ENCODE measurements at regions not wholly inside any gene's neighbourhood (a gene's known extent, or its start where the extent isn't known, plus 50 kb on each side); places are given as distances from the start of the nearest gene placed in this dataset.

DNA sequence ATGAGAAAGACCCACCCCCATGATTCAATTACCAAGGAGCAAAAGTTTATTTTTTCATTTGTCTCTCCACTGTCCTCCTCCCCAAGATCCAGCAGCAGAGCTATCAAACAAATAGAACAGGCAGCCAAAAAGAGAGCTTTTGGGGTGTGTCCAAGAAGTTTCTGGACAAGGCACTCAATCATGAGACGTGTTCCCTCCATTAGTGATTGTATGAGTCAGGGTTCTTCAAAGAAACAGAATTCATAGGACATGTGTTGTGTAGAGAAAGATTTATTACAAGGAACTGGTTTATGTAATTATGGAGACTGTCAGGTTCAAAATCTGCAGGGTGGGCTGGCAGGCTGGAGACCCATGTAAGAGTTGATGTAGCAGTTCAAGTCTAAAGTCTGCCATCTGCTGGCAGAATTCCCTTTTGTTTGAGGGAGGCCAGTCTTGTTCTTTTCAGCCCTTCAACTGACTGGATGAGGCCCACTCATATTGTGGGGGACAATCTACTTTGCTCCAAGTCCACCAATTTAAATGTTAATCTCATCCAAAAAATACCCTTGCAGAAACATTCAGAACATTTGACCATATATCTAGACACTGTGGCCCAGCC, 248.1 kb upstream of the OPRM1 start:
- DNase-seq (ENCODE audit: low read depth), result peak; percentile 54

GRCh38 chr6:153790048-153790447, 249.0 kb upstream of the OPRM1 start:
- peak; percentile 93 for DNase-seq (ENCODE audit: low read depth)

GRCh38 chr6:153787341-153787606, 251.8 kb upstream of the OPRM1 start:
- peak; percentile 18 for DNase-seq (ENCODE audit: low read depth)

- no peak for DNase-seq (ENCODE audit: low read depth)
Observed at GRCh38 chr6:153781306-153781705, 257.7 kb upstream of the OPRM1 start.

DNA sequence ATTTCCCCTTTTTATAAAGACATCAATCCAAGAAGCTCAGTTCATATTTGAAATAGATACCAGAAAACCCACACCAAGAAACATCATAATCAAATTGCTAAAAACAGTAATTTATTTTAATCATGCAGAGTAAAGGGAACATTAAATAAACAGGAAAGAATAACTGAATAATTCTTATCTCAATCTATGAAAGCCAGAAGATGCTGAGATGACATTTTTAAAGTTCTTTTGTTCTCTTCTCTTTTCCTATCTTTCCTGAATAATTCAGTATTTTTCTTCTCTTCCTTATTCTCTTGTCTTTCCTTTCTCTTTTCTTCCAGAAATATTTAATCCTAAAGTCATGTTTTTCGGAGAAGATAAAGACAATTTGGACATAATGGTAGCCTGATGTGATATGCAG, 259.0 kb upstream of the OPRM1 start:
- DNase-seq (ENCODE audit: low read depth), result no peak

DNA sequence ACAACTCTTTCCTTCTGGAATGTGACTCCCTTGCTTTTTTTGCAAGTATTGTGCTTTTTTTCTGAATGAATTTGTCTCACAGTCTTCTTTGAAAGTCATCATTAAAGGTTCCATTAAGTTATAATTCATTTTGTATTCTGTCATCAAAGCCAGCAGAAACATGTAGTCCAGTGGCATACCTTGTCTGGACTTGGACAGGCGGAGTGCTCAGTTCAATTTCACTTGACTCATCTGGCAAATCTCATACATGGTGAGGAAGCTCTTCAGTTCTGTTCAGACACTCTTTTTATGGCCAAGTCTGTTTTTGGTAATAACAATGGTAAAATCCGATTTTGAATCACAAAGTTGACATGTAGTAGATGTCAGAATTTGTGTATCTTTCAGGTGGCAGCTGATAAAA, 260.8 kb upstream of the OPRM1 start:
- DNase-seq (ENCODE audit: low read depth), result no peak

DNA sequence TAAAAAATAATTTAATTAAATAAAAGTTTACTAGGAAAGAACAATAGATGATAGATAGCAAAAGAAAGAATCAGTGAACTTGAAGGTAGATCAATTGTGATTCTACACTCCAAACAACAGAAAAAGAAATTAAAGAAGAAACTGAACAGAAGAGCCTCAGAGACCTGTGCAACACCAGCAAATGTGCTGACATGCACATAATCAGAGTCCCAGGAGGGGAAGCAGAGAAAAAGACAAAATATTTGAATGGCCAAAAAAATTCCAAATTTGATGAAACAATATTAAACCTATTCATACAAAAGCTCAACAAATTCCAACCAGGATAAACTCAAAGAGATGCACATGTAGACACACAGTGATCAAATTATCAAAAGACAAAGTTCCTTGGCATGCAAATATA, 267.5 kb upstream of the OPRM1 start:
- DNase-seq (ENCODE audit: low read depth), result no peak

GRCh38 chr6:153767127-153767526, 271.9 kb upstream of the OPRM1 start:
- DNase-seq (ENCODE audit: low read depth), result no peak

DNA sequence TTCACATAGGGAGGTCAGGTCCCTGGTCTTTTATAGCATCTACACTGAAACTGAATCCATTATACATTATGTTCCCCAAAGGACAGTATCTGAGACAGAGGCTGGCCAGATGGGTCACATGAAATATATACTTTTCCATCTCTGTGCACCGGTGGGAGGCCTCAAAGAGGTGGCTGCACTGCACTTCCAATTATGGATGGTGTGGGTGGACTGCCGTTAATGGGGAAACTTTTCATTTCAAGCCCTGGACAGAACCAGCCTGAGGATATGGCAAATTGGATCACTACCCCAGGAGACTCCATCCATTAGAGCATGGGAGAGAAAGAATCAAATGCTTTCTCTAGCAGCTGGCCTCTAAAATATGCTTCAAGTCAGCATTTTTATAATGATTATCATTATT, 280.5 kb upstream of the OPRM1 start:
- DNase-seq (ENCODE audit: low read depth), result no peak

DNA sequence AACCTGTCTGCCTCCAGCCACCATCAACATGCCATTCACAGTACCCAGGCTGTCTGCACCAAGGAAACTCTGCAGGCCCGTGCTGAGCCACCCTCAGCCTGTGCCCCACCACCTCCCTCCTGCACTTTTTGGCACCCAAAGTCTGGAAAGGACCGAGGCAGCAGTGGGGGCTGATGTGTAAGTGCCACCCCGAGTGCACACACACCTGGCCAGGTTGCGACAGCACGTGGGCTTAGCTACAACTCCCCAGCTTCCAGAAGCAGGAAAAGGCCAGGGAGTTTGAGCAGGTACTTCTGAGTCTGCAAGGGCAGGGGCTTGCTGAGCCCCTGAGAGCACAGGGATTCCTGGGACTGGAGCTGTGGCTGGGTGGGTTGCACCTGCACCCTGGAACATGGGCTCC, 303.3 kb upstream of the OPRM1 start:
- DNase-seq (ENCODE audit: low read depth), result no peak

DNA sequence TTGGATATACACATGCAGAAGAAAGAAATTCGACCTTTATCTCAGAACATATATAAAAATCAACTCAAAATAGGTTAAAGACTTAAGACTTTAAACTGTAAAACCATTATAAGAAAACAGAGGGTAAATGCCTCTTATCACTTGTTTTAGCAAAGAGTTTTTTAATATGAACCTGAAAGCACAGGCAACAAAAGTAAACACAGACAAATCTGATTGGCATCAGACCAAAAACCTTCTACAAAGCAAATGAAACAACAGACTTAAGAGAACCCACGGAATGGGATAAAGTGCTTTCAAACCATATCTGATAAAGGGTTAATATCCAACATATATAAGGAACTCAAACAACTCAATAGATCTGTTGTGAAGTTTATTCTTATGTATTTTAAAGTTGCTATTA, 309.9 kb upstream of the OPRM1 start:
- DNase-seq (ENCODE audit: low read depth), result peak; percentile 57

- peak; percentile 76 for DNase-seq (ENCODE audit: low read depth)
Observed at GRCh38 chr6:153727885-153728284, 311.2 kb upstream of the OPRM1 start.

DNA sequence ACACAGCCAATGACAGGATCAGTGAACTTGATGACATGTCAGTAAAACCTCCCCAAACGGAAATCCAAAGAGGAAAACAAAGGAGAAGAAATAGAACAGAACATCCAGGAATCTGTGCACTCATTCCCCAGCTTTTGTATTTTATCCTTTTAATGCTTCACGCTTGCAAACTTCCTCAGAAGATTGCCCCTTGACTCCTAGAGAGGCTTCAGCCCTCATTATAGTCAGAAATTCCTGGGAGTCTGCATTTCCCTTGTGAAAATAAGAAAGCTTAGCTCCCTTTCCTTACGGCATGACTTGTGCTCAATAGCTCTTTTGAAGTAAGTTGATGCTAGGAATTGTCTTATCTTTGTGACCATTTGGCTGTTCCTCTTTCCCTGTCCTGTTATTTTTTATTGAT, 313.6 kb upstream of the OPRM1 start:
- DNase-seq (ENCODE audit: low read depth), result no peak

DNA sequence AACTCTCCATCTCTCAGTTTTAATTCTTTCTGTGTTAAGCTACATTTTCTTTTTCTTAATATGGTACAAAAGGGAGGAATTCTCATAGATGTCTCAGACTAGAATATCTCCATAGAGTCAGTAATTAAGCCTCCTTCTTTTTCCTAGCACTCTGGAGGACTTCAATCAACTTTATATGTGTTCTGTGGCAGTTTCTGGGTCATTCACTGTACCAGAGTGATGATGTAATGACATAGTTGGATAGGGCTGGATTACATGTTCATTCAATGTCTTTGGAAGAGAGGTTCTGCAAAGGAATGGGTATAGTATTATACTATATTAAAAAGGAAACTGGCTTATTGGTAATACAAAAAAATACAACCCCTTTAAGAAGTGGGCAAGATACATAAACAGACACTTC, 318.3 kb upstream of the OPRM1 start:
- no peak for DNase-seq (ENCODE audit: low read depth)

DNA sequence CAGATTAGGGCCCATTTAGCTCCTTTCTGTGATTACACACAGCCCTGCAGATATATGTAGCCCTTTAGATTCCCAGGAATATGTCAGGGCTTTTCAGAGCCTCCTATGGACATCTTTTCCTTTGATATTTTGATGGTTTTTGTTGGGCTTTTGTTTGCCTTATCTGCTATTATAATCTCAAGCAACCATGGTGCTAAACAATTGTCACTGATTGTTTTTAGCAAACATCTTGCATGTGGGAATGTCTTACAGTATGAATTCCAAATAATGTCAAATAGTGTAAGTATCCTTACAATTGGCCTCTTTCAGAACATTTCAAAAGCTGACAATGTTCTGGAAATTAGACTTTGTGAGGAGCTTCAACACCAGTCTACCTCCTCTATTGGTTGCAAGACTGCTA, 333.6 kb upstream of the OPRM1 start:
- no peak for DNase-seq (ENCODE audit: low read depth)

DNA sequence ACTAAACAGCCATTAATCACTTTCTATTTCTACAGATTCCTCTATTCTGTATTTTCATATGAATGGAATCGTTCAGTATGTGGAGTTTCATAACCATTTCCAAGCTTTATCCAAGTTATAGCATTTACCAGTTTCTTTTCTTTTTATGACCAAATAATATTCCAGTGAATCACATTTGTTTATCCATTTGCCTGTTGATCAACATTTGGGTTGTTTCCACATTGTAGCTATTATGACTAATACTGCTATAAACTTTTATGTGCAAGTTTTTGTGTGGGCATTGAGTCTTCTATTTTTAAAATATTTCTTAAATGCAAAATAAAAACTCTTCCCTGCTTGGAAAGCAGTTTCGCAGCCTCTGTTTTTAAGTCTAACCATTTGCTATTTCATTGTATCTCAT, 336.4 kb upstream of the OPRM1 start:
- DNase-seq (ENCODE audit: low read depth), result peak; percentile 48

GRCh38 chr6:153698637-153699036, 340.4 kb upstream of the OPRM1 start:
- DNase-seq (ENCODE audit: low read depth), result no peak

DNA sequence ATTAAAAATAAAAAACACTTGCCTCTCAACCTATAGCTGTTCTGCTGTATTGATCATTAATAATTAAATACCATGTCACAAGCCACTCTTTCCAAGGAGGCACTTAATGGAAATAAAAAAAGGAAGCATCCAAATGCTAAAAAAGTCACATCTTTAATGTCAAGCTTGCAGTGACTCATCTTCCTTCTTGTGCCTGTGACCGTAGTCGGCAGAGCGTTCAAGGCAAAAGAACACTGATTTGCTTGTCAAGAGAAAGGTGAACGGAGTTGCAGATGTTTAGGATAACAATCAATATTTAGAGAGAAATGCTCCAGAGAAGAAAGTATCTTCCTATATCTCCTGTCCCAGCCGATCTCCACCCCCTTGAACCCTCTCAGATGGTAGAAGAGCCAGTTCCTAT, 341.0 kb upstream of the OPRM1 start:
- no peak for DNase-seq (ENCODE audit: low read depth)

DNA sequence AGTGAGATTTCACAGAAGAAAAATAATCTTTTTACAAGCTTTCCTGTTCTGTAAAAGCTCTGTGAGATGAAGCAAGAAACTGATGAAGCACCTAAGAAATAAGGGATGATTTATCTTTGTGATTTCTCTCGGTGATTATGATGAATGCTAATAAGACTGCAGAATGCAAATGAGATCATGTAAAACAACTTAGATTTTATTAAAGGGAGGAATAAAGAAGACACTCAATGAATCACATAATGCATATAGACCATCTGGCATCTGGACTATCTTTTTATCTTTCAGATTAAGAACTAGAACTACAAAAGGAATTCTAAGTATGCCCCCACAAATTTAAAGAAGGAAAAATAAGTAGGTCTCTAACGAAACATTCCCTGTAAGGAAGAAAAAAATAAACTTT, 361.5 kb upstream of the OPRM1 start:
- DNase-seq (ENCODE audit: low read depth), result no peak

GRCh38 chr6:153673750-153674149, 365.3 kb upstream of the OPRM1 start:
- no peak for DNase-seq (ENCODE audit: low read depth)

DNA sequence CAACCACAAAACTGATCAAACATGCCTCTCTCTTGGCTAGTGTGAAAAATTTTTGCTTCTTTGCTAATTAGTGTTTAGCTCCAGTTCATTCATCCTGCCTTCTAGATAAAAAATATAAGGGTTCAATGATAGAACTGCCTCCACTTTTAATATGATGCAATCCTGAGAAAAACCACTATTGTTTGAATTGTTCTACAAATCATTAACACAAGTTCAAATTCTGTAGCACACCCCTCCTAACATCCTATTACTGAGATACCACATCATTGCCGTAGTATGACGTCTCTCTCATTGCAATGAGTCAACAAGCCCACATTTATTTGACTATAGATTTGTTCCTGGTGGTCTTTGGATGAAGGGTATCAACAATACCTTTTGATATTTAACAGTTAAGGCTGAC, 365.8 kb upstream of the OPRM1 start:
- DNase-seq (ENCODE audit: low read depth), result no peak

DNA sequence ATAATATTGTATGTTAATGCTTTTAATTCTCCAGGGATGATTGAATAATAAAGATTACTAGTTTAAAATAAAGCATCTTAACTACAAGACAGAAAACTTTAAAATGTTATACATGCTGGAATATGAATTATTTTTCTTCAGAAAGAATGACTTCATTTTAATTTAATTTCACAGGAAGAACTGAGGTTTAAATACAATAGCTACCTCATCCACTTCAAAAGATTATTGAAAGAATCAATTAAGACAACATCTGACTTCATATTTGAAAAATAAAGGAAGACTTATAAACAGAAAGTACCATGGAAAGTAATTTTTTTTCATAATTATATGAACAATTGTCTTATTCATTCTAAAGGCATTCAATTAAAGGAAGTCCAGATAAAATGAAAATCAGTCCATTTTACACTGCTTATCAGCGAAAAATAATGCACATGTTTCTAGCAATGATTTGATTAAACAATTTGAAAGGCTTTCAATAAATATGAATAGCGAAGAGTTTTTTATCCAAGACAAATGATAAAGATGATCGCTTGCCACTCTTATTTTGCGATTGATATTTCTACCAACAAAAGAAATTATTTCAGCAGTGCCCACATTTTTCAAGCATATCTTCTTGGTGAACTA, 368.5 kb upstream of the OPRM1 start:
- DNase-seq (ENCODE audit: low read depth), result no peak

DNA sequence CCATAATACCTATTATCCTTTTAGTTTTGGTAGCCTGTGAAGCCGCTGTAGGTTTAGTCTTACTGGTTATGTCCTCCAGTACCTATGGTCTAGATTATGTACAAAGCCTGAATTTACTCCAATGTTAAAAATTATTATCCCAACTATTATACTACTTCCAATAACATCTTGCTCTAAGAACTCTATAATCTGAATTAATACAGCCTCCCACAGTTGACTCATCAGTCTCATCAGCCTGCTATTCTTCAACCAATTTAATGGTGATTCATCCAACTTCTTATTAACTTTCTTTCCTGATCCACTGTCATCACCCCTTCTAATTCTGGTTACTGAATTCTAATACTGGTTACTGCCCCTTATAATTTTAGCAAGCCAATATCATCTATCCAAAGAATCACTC, 370.3 kb upstream of the OPRM1 start:
- peak; percentile 2 for DNase-seq (ENCODE audit: low read depth)

GRCh38 chr6:153662982-153663381, 376.1 kb upstream of the OPRM1 start:
- no peak for DNase-seq (ENCODE audit: low read depth)

GRCh38 chr6:153645326-153645725, 393.7 kb upstream of the OPRM1 start:
- DNase-seq (ENCODE audit: low read depth), result no peak

Measured in M059J (cell line).